Gastroesophageal sphincter (tissue), 4 donors: ENCODE measurements at regions not wholly inside any gene's neighbourhood (a gene's known extent, or its start where the extent isn't known, plus 50 kb on each side); places are given as distances from the start of the nearest gene placed in this dataset.

Experiments used
- ATAC-seq: fragments of 150-250 bp; one replicate; pipeline ENCODE4 v1.9.1; 2016; ENCODE audit warnings: mild to moderate bottlenecking, moderate library complexity
- H3K27ac ChIP-seq, 4 donors: fragments of 200-600 bp; sonication (generic) in 3 of 4; 1 replicate in 3 of 4; 2 replicates in 1 of 4; pipeline ENCODE4 v1.5.1; 2016 to 2019
- H3K27me3 ChIP-seq: fragments of 200-600 bp; sonication (generic); one replicate; pipeline ENCODE4 v1.5.1; 2019
- H3K36me3 ChIP-seq, 2 donors: fragments of 200-600 bp; sonication (generic); one replicate each; pipeline ENCODE4 v1.5.1; 2019; ENCODE audit warnings: control low read depth in 1 of 2
- H3K4me1 ChIP-seq, 3 donors: fragments of 200-600 bp; sonication (generic); 1 replicate in 2 of 3; 2 replicates in 1 of 3; pipeline ENCODE4 v1.5.1; 2016 to 2019; ENCODE audit warnings: control low read depth in 2 of 3
- H3K4me3 ChIP-seq, 2 donors: fragments of 200-600 bp; sonication (generic); one replicate each; pipeline ENCODE4 v1.5.1; 2019; ENCODE audit warnings: mild to moderate bottlenecking in 1 of 2, moderate library complexity in 1 of 2
- H3K9me3 ChIP-seq, 3 donors: fragments of 200-600 bp; sonication (generic); one replicate each; pipeline ENCODE4 v1.5.1; 2017 to 2019; ENCODE audit warnings: control low read depth in 2 of 3
- CTCF ChIP-seq, 4 experiments: fragments of 200-600 bp in 2 of 4; fragments of 450-650 bp in 2 of 4; sonication (generic) in 1 of 4; IDR thresholded peaks; one replicate each; pipeline ENCODE4 v1.5.1; 2017 to 2019; ENCODE audit warnings: antibody characterized with exemption in 4 of 4, mild to moderate bottlenecking in 2 of 4, moderate library complexity in 2 of 4
- EP300 ChIP-seq: sonication (generic); formaldehyde crosslinking; IDR thresholded peaks from one replicate; pipeline ENCODE4 v1.6.1; 2017; ENCODE audit warnings: antibody characterized with exemption, mild to moderate bottlenecking
- POLR2A ChIP-seq, 2 donors: fragments of 450-650 bp; IDR thresholded peaks; one replicate each; pipeline ENCODE4 v1.6.1; 2017; ENCODE audit warnings: antibody characterized with exemption in 2 of 2, mild to moderate bottlenecking in 2 of 2, moderate library complexity in 1 of 2
- POLR2AphosphoS5 ChIP-seq: sonication (generic); formaldehyde crosslinking; IDR thresholded peaks from one replicate; pipeline ENCODE4 v1.6.1; 2017; ENCODE audit warnings: antibody characterized with exemption
- WGBS, 2 donors: methylation state at CpG; one replicate each; pipeline ENCODE4 v1.1.5; 2018; ENCODE audit warnings: low coverage in 1 of 2; 5-methylcytosine and 5-hydroxymethylcytosine counted together

GRCh38 chr12:59077153-59077552 lies 156.8 kb upstream of the LRIG3 start:
- 39 to 42% methylated on average over 3 of the region's 3 CpGs for WGBS, 2 donors
- TF ChIP-seq EP300 (no peak), POLR2A (IDR thresholded peaks at IDR 0.05) (no peak), CTCF (IDR thresholded peaks at IDR 0.05) (no peak), POLR2AphosphoS5 (no peak)
- H3K4me3 ChIP-seq: no peak overlapping the region
- peaks cover 0 to 16% (median 0%) of the 10 kb centered on the region in 3 donors for H3K4me1 ChIP-seq
- ATAC-seq: no peak
- no peaks in the 10 kb centered on the region for H3K27me3 ChIP-seq
- no peaks in the 10 kb centered on the region for H3K36me3 ChIP-seq
- H3K9me3 ChIP-seq: no peaks in the 10 kb centered on the region
- H3K27ac ChIP-seq: peak overlapping the region in 1 of 4 donors; percentile 41

DNA sequence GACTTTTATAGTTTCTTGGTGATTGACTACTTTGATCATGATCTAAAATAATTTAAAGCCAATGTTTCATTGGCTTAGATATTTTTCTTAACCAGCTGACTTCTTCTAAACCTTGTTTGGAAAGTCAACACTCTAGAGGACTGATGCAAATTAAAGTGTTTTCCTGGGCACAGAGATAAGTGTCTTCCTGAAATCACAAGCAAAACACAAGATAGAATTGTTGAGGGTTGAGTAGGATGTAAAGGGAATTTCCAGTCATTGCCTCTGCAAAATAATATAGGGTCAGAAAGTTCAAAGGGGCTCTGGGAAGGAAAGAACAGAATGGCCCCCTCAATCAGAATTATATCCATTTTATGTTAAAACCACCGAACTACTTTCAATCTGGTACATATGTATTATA lies 156.3 kb upstream of the LRIG3 start:
- no peak overlapping the region for H3K27ac ChIP-seq
- no peak overlapping the region for H3K4me3 ChIP-seq
- ATAC-seq: no peak
- no peaks in the 10 kb centered on the region for H3K9me3 ChIP-seq
- H3K4me1 ChIP-seq: peaks cover 0 to 16% (median 0%) of the 10 kb centered on the region in 3 donors
- H3K36me3 ChIP-seq: no peaks in the 10 kb centered on the region
- TF ChIP-seq POLR2A (IDR thresholded peaks at IDR 0.05) (no peak), POLR2AphosphoS5 (no peak), CTCF (IDR thresholded peaks at IDR 0.05) (no peak), EP300 (no peak)
- 57 to 89% methylated on average over 1 of the region's 1 CpG for WGBS, 2 donors
- H3K27me3 ChIP-seq: no peaks in the 10 kb centered on the region

GRCh38 chr12:59075968-59076490 lies 155.7 kb upstream of the LRIG3 start:
- 84 to 91% methylated on average over 2 of the region's 4 CpGs for WGBS, 2 donors
- no peaks in the 10 kb centered on the region for H3K9me3 ChIP-seq
- TF ChIP-seq CTCF (IDR thresholded peaks at IDR 0.05) (peak in 1 of 4 experiments; percentile 20), POLR2AphosphoS5 (no peak), EP300 (no peak)
- H3K4me1 ChIP-seq: peaks cover 0 to 16% (median 0%) of the 10 kb centered on the region in 3 donors
- H3K27ac ChIP-seq: no peak overlapping the region
- no peak overlapping the region for H3K4me3 ChIP-seq
- no peaks in the 10 kb centered on the region for H3K36me3 ChIP-seq
- no peaks in the 10 kb centered on the region for H3K27me3 ChIP-seq
- ATAC-seq: no peak

GRCh38 chr12:59075141-59075540 lies 154.8 kb upstream of the LRIG3 start:
- peaks cover 0 to 21% (median 0%) of the 10 kb centered on the region in 3 donors for H3K4me1 ChIP-seq
- H3K9me3 ChIP-seq: no peaks in the 10 kb centered on the region
- 70 to 84% methylated on average over 3 of the region's 3 CpGs for WGBS, 2 donors
- no peak overlapping the region for H3K4me3 ChIP-seq
- no peaks in the 10 kb centered on the region for H3K27me3 ChIP-seq
- no peak for ATAC-seq
- no peaks in the 10 kb centered on the region for H3K36me3 ChIP-seq
- no peak overlapping the region for H3K27ac ChIP-seq
- TF ChIP-seq CTCF (IDR thresholded peaks at IDR 0.05) (no peak), POLR2A (IDR thresholded peaks at IDR 0.05) (no peak), EP300 (no peak), POLR2AphosphoS5 (no peak)

- H3K36me3 ChIP-seq: no peaks in the 10 kb centered on the region
- TF ChIP-seq EP300: no peak
- TF ChIP-seq CTCF (IDR thresholded peaks at IDR 0.05): no peak
- no peak for TF ChIP-seq POLR2AphosphoS5
- no peak for TF ChIP-seq POLR2A (IDR thresholded peaks at IDR 0.05)
- no peak for ATAC-seq
- WGBS, 2 donors: 16 to 22% methylated on average over 3 of the region's 3 CpGs
- H3K9me3 ChIP-seq: no peaks in the 10 kb centered on the region
- H3K4me1 ChIP-seq: peaks cover 0 to 11% (median 0%) of the 10 kb centered on the region in 3 donors
- H3K27me3 ChIP-seq: no peaks in the 10 kb centered on the region
- no peak overlapping the region for H3K27ac ChIP-seq
- no peak overlapping the region for H3K4me3 ChIP-seq
Observed at GRCh38 chr12:59070322-59070933, 150.1 kb upstream of the LRIG3 start.
